AG04450 (cell line): ENCODE measurements at regions not wholly inside any gene's neighbourhood (a gene's known extent, or its start where the extent isn't known, plus 50 kb on each side); places are given as distances from the start of the nearest gene placed in this dataset.
"Not testable (repeated sequence)": the region's sequence is repeated elsewhere in the genome, so short reads cannot be mapped to it uniquely, and the experiment has no call there.

Experiments
- CTCF ChIA-PET: fragments of 300-600, 350-600 bp; formaldehyde crosslinking; extraction: SDS; loops from one replicate; lab custom pipeline; 2022; ENCODE audit warnings: antibody characterized with exemption, inconsistent platforms; lab: Charles Lee
- POLR2A ChIA-PET: fragments of 350-600 bp; formaldehyde crosslinking; extraction: SDS; loops from one replicate; lab custom pipeline; 2021; ENCODE audit warnings: antibody characterized with exemption, inconsistent platforms; lab: Yijun Ruan, JAX
- DNase-seq: peaks from one replicate; pipeline ENCODE4 v3.0.0-alpha.2; 2011; ENCODE audit warnings: low read depth, low spot score
- H3K27ac ChIP-seq: one replicate; pipeline ENCODE4 v1.5.1; 2012; ENCODE audit warnings: low read depth, low read length, control low read depth
- H3K27me3 ChIP-seq: one replicate; pipeline ENCODE4 v1.6.0; 2012; ENCODE audit warnings: low read length; ENCODE audit not compliant: control insufficient read depth, insufficient read depth
- H3K4me3 ChIP-seq: 2 replicates; pipeline ENCODE4 v1.5.1; 2011; ENCODE audit warnings: mild to moderate bottlenecking, low read depth, low read length, control low read depth
- H3K9me3 ChIP-seq: 2 replicates; pipeline ENCODE4 v1.5.1; 2012; ENCODE audit warnings: low read length; ENCODE audit not compliant: control insufficient read depth, insufficient read depth
- TF ChIP-seq, protein P1 (sequence below): IDR thresholded peaks from 2 replicates; pipeline ENCODE4 v1.5.1; 2011; ENCODE audit warnings: low read depth, low read length, control low read depth, inconsistent platforms

DNA sequence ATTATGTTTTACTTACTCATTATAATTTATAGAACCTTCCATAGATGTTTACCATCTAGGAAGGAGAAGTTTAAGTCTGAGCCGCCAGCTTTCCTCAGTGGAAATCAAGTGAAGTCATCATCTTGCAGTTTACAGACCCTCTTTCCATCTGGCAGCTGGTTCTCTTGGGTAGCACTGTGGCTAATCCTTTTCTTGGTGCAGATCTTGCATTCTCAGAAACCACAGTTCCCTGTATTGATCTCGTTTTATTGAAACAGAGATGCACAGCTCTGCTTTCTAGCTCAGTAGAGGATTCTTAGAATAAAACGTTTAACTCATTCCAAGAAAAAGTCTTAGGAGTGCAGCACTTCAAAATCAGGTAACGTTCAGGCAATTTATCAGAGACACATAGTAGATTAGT is 1154.7 kb downstream of the FOXD4L5 start:
- DNase-seq, H3K27ac ChIP-seq, CTCF ChIA-PET, POLR2A ChIA-PET, H3K27me3 ChIP-seq, H3K9me3 ChIP-seq, H3K4me3 ChIP-seq: not testable (repeated sequence)

DNA sequence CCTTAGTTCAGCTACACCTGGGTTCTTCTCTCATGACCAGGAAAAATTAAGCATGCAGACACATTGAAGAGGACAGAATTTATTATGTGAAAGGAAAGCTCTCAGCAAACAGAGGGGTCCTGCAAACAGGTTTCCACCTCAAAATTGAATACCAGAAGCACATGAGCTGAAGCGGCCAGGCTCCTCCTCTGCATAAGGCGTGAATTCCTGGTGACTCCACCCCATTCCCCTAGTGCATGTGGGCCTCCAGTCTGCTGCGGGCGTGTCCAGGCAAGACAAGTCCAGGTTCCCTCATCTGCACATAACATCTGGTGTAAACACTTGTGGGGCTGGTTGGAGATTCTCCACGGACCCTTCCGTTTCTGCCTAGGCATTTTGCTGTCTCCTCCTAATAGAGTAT is 1156.4 kb downstream of the FOXD4L5 start:
- ChIA-PET CTCF (no interaction called here), POLR2A (no interaction called here)
- TF ChIP-seq, protein P1, sequence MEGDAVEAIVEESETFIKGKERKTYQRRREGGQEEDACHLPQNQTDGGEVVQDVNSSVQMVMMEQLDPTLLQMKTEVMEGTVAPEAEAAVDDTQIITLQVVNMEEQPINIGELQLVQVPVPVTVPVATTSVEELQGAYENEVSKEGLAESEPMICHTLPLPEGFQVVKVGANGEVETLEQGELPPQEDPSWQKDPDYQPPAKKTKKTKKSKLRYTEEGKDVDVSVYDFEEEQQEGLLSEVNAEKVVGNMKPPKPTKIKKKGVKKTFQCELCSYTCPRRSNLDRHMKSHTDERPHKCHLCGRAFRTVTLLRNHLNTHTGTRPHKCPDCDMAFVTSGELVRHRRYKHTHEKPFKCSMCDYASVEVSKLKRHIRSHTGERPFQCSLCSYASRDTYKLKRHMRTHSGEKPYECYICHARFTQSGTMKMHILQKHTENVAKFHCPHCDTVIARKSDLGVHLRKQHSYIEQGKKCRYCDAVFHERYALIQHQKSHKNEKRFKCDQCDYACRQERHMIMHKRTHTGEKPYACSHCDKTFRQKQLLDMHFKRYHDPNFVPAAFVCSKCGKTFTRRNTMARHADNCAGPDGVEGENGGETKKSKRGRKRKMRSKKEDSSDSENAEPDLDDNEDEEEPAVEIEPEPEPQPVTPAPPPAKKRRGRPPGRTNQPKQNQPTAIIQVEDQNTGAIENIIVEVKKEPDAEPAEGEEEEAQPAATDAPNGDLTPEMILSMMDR, result no peak

DNA sequence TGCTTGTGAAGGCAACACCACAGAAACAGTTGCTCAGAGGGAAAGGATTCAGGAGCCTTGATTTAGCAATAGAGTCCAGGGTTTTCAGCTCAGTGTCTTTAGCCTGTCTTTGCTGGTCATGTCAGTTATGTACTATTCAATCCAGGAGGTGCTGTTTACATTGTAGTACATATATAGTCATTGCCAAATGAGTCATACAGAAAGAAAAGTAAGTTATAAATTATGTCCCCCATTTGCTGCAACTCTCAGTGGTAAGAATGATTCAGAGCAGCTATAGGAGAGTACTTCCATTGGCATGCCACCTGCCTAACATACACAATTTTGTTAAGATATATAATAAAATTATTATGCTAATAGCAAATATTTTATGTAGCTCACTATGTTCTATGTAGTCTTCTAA is 1163.4 kb downstream of the FOXD4L5 start:
- H3K27me3 ChIP-seq, H3K27ac ChIP-seq, CTCF ChIA-PET, H3K9me3 ChIP-seq, POLR2A ChIA-PET, DNase-seq, H3K4me3 ChIP-seq: not testable (repeated sequence)

More for the DNA sequence above, 1156.4 kb downstream of the FOXD4L5 start:
- H3K27ac ChIP-seq, result no peak overlapping the region
- H3K27me3 ChIP-seq, result no peaks in the 10 kb centered on the region
- no peak overlapping the region for H3K4me3 ChIP-seq
- DNase-seq, result no peak
- H3K9me3 ChIP-seq, result peaks cover 6% of the 10 kb centered on the region; the same call in 1 of the 2 replicates

DNA sequence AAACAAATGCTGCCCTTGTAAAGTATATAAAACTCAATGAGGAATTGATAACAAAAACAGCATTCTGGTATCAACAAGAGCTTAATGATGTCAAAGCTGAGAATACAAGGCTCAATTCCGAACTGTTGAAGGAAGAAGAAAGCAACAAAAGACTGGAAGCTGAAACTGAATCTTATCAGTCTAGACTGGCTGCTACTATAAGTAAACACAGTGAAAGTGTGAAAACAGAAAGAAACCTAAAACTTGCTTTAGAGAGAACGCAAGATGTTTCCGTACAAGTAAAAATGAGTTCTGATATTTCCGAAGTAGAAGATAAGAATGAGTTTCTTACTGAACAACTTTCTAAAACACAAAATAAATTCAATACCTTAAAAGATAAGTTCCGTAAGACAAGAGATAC is 1167.7 kb downstream of the FOXD4L5 start:
- DNase-seq, H3K27me3 ChIP-seq, H3K9me3 ChIP-seq, POLR2A ChIA-PET, H3K4me3 ChIP-seq, CTCF ChIA-PET, H3K27ac ChIP-seq: not testable (repeated sequence)

DNA sequence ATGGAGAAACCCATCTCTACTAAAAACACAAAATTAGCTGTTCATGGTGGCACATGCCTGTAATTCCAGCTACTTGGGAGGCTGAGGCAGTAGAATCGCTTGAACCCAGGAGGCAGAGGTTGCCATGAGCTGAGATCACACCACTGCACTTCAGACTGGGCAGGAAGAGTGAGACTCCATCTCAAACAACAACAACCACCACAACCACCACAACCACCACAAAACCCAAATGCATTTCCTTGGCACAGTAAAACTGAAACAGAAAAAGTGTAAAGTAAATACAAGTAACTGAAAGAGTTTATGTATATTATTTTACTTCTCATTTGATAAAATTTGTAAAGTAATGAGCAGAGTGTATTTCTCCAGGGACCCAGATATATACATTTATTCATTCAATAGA is 1177.1 kb downstream of the FOXD4L5 start:
- H3K27me3 ChIP-seq, POLR2A ChIA-PET, H3K9me3 ChIP-seq, H3K4me3 ChIP-seq, CTCF ChIA-PET, H3K27ac ChIP-seq, DNase-seq: not testable (repeated sequence)

DNA sequence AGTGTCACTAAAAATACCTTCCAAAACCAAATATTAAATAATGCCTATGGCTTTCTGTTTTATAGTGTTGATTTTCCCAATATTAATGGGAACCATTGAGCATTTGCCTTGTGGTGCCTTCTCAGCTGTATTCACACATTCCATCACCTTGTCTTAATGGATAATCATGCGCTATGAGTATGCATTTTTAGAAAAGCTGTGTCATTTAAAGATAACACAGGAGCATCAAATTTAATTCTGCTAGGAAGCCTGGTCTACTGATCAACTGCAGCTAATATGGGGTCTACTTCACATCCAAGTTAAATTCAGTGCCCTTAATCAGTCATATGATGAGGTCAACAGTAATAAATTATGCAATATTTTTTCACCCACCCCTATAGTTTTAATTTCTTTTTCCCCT is 1177.8 kb downstream of the FOXD4L5 start:
- DNase-seq, H3K9me3 ChIP-seq, H3K27ac ChIP-seq, POLR2A ChIA-PET, CTCF ChIA-PET, H3K27me3 ChIP-seq, H3K4me3 ChIP-seq: not testable (repeated sequence)

DNA sequence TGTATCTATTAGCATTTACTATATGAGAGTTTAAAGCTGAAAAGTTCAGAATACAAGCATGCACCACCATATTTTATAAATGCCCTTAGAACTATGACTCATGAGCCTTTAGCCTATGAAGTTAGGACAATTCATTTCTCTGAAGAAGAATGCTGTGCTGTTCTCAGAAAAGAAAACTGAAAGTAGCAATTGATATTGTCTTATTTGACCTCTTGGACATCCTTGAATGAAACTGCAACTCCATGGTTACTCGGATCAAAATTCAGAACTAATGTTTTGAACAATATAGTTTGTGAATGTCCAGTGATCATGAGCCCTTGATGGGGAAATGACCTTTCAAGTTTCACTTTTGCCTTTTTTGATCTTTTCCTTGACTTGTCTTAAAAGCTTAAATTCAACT is 1179.8 kb downstream of the FOXD4L5 start:
- H3K9me3 ChIP-seq, CTCF ChIA-PET, H3K27me3 ChIP-seq, H3K4me3 ChIP-seq, H3K27ac ChIP-seq, POLR2A ChIA-PET, DNase-seq: not testable (repeated sequence)

DNA sequence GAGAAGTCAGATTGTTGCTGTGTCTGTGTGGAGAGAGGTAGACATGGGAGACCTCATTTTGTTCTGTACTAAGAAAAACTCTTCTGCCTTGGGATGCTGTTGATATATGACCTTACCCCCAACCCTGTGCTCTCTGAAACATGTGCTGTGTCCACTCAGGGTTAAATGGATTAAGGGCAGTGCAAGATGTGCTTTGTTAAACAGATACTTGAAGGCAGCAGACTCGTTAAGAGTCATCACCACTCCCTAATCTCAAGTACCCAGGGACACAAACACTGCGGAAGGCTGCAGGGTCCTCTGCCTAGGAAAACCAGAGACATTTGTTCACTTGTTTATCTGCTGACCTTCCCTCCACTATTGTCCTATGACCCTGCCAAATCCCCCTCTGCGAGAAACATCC is 1183.5 kb downstream of the FOXD4L5 start:
- DNase-seq, POLR2A ChIA-PET, CTCF ChIA-PET: not testable (repeated sequence)

DNA sequence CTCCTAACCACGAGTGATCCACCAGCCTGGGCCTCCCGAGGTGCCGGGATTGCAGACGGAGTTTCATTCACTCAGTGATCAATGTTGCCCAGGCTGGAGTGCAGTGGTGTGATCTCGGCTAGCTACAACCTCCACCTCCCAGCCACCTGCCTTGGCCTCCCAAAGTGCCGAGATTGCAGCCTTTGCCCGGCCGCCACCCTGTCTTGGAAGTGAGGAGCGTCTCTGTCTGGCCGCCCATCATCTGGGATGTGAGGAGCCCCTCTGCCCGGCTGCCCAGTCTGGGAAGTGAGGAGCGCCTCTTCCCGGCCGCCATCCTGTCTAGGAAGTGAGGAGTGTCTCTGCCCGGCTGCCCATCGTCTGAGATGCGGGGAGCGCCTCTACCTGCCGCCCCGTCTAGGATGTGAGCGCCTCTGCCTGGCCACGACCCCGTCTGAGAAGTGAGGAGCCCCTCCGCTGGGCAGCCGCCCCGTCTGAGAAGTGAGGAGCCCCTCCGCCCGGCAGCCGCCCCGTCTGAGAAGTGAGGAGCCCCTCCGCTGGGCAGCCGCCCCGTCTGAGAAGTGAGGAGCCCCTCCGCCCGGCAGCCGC is 1184.3 kb downstream of the FOXD4L5 start:
- DNase-seq, CTCF ChIA-PET, H3K4me3 ChIP-seq, H3K27ac ChIP-seq, POLR2A ChIA-PET, H3K27me3 ChIP-seq: not testable (repeated sequence)
- H3K9me3 ChIP-seq, result peaks cover 11% of the 10 kb centered on the region

More for the DNA sequence above, 1183.5 kb downstream of the FOXD4L5 start:
- H3K9me3 ChIP-seq, result peaks cover 11% of the 10 kb centered on the region
- not testable (repeated sequence) for H3K4me3 ChIP-seq, H3K27me3 ChIP-seq, H3K27ac ChIP-seq

DNA sequence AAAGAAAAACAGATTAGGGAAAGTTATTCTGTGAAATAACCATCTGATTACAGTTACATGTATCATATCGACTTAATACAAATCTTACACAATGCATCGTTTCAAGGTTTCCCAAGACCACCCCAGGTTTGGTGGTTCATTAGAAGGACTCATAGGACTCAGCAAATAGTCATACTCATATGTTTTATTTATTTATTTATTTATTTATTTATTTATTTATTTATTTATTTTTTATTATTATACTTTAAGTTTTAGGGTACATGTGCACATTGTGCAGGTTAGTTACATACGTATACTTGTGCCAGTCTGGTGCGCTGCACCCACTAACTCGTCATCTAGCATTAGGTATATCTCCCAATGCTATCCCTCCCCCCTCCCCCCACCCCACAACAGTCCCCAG is 1199.0 kb downstream of the FOXD4L5 start:
- H3K27ac ChIP-seq, DNase-seq, H3K27me3 ChIP-seq, H3K9me3 ChIP-seq, H3K4me3 ChIP-seq, CTCF ChIA-PET, POLR2A ChIA-PET: not testable (repeated sequence)

DNA sequence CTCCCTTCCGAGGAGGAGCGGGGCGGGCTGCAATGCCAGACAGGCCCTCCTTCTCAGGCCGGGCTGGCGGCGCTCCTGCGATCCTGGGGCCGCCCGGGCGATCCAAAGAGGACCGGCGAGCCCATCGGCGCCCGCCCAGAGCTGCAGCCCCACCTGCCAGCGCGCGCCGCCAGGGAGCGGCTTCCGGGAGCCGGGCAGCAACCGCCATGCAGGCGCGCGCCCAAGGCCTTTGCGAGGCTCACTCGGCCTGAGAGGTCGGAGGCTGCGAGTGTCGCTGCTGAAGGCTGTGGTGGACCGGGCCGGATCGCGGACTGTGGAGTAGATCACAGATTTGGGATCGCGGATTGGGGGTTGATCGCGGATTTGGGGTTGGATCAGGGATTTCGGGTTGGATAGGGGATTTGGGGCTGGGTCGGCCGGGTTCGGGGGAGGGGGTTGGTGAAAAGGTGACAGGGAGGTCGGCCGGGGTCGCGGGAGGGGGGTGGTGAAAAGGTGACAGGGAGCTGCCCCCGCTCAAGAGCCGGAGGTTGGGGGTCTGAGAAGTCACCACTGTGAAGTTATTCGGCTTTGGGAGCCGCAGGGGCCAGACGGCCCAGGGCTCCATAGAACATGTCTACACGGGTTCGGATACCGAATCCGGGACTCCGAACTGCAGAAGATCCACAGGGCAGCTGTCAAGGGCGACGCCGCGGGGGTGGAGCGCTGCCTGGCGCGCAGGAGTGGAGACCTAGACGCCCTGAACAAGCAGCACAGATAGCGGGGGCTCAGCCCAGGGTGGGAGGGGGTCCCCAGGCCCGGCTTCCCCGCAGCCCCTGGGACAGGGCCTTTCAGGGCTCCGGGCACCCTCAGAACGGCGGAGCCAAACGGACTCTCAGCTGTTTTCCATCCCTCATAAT is 1213.4 kb downstream of the FOXD4L5 start:
- CTCF ChIA-PET, POLR2A ChIA-PET, H3K27ac ChIP-seq, H3K27me3 ChIP-seq, H3K4me3 ChIP-seq, DNase-seq: not testable (repeated sequence)
- peaks cover 30% of the 10 kb centered on the region for H3K9me3 ChIP-seq
